Non-pigmented ciliary epithelial cell (primary cell): ENCODE measurements at regions not wholly inside any gene's neighbourhood (a gene's known extent, or its start where the extent isn't known, plus 50 kb on each side); places are given as distances from the start of the nearest gene placed in this dataset.

Source experiments
- DNase-seq: peaks from one replicate; pipeline ENCODE4 v3.0.0-alpha.2; 2010; ENCODE audit warnings: low read depth

DNA sequence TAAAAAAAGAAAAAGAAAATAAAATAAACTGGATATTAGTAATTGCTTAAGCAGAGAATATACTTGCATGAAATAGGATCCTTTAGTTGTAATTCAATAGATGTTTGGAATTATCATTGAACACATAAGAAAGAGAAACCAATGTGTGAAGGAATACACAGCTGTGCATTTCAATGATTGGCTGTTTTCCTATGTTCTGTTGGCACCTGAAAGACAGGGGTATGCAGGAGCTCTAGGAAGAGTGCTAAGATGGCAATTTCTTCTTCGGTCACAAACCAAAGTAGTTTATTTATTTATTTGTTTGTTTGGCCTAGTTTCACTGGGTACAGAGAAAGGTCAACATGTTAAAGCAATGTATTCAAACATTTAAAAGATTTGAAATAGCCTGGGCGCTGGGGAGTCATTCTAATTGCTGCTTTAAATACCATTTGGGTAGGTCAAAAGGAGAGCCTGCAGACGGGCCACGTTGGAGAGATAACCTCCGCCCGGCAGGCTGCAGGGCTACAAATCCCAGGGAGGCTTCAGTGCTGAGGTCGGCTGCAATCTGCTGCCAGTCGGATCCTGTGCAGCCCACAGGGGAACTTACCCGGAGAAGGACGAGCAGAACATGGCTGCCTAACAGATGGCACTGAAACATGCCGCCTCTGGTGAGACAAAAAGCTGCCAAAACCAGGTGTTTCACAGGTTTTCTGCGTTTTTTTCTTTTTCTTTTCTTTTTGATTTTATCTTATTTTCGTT lies 154.2 kb upstream of the TYRP1 start:
- no peak for DNase-seq

DNA sequence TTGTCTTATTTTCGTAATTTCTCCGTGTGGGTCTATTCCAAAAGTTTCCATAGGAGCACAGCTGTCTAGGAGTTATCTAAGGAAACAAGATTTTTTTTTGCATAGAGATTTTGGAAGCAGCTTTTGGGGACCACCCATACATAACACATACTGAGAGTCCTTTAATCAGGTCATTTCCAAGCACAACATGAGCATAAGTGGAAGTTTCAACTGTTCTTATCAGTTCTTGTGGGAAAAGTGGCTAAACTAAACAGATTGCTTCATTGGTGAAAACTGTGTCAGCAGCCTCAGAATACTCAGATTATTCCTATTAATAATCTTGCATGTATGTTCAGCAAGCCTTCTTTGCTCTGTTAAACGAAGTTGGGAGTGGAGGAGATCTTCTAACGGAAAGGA lies 153.6 kb upstream of the TYRP1 start:
- DNase-seq, result peak; percentile 5

DNA sequence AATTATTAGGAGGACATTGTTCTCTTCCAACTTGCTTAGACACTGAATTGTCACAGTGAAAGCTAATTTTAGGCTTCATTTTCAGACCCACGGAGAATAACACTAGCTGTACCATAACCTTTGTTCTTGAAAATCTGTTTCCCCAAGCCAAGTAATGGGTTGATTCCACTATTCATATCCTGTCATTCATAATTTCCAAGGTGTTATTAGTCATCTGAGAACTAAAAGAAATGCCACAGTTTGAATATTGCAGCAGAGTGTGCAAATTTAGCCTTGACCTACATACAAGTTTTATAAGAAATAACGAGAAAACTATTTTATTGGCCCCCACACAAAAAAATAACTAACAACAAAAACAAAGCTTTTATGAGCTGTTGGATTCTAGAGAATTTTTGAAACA lies 148.5 kb upstream of the TYRP1 start:
- DNase-seq, result no peak

DNA sequence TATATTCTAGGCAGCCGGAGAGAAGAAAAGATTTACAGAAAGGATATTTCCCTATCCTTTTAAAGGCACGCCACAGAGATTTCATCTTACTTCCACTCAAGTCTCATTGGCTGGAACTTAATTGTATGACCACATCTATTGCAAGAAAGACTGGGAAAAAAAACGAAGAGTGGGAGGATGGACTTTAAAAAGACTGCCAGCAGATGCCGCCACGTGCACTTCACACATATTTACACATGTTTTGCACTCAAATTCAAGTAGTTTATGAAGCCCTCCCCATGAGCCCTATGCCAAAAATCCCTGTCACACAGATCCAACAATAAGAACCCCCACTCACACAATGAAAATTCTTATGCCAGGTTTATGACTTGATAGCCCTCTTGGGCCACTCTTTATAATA lies 138.5 kb upstream of the TYRP1 start:
- DNase-seq, result no peak

DNA sequence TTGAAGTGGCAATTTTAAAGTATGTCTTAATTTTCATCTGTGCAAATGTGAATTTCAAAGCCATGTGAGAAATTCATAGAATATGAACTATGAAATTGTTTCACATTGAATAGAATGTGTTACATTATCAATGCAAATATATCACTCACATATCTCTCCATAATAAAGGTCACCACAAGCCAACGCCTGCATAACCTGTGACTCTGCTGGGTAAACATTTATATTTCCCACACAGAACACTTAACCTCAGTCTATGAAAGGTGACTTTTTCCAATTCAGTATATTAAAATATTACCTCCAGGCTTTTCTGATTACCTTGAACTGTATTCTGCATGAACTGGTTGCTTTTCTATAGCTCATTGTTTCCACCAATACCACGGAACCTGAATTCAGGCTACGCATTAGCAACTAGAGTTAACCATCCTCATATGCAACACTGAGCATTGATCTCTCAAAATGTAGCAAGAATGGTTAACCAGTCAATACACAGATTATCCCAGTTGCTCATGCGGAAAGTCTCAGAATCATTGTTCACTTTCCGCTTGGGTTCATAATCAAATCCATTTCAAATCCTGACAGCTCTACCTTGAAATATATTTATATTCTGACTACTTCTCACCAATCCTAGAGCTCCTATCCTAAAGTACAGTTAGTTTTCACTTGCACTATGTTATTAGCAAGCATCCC lies 126.6 kb upstream of the TYRP1 start:
- DNase-seq, result no peak

DNA sequence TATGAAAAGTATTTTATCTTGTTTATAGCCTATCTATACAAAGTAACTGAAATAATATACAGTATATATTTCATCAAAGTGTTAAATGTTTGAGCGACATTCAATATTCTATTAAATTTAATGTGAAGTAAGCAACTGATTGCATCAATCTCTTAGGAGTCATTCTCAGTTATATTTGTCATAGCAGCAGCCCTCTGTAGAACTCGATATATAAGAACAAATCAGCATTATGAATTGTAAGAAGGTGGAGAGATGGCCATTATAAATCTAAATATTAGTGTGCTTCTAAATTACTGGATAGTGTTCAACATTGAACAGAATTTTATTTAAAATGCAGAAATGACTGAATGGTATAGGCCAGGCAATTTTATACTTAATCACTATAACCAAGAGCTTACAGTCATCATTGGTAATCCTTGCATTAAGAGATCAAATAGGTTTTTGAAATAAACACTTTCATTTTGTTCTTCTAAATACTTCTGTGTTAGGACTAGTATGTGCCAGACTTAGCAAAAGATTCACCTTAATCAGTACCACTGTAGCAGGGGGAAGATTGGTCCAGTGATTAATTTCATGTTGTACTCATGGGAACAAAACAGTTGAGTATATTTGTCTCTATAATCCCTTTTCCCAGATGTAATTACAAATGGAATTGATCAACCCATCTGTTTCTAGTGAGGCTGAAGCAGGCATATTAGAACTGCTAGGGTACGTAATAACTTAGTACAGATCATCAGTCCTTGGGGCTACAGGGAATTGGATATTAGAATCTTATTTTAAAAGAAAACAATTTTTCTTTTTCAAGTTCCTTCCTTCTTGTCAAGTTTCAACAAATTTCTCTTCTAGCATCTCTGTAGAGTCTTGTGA lies 108.3 kb upstream of the TYRP1 start:
- DNase-seq, result no peak

DNA sequence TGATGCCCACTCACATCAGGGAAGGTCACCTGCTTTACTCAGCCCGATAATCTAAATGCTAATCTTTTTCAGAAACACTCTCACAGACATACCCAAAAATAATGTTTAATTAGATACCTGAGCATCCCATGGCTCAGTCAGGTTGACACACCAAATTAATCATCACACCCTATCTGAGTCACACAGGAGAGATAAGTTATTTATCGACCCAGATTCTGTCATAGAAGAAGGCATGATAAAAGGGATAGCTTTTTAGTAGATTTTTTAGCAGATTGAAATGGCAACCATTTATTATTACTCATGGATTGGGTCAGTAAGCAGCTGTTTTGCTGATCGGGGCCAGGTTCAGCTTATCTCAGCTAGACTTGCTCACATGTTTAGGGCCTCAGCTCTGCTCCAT lies 97.8 kb upstream of the TYRP1 start:
- DNase-seq, result no peak

DNA sequence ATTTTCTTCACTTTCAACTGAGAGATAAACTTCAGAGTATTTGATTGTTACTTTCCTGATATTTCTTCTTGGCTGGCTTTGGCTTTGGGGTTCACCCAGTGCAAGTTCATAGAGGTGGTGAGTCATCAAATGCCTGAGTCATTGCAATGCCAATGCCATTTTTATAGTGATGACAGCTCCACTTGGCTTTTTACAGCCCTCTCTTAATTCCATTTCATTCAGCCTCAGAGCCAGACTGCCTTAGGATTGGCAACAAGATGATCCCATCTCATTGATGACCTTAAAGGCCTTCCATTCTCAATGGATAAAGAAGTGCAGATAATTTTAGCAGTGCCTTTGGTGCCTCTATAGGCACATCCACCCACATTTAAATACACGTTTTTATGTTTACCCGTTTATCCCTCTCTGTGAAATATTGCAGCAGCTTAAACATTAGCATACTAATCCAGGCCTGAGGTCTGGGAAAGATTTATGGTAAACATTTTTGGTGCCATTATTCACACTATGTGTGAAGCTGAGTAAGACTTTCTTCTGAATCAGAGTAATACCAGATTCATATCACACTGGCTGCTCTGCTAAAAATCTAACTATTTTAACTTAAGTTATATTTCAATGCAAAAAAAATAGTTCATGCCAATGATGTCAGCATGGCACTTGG lies 88.9 kb upstream of the TYRP1 start:
- DNase-seq, result peak; percentile 11

DNA sequence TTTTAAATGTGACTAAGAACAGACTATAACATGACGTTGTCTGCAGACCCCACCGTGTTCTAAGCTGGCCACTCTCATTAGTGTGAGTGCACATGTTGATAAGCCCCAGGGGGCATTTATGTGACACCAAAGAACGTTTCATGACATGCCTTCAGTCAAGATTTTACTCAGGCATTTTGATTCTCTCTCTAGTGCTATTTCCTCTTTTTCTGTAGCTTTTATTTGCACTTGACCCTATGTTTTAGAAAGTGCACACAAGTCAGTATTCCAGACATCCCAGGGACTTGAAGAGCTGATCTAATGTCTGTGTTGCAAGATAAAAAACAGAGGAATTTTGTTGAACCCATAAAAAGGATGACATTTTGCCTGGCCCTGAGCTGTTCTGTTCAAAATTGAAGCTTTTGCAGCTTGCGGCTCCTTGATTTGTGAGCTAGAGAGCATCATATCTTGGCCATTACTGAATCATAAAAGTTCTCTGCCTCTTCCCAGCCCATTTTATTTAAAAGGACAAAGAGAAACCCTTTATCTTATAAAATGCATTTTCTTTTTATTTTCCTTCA lies 80.9 kb upstream of the TYRP1 start:
- no peak for DNase-seq

DNA sequence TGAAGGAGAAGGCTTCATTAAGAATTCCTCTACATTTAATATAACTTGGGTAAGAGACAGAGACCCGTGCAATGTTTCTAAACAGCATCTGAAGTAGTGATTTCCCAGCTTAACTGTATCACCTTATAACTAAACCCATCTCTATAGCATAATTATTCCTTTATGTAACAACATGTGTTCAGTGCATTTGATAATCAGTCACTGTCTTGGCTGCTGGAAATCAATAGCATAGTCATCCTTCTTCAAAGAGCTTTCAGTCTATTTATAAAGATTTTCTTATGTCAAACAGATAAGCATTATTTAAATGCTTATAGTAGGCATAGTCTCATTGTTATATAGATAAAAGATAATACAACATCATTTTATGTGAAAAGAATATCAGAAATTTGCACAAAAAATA lies 80.1 kb upstream of the TYRP1 start:
- no peak for DNase-seq

DNA sequence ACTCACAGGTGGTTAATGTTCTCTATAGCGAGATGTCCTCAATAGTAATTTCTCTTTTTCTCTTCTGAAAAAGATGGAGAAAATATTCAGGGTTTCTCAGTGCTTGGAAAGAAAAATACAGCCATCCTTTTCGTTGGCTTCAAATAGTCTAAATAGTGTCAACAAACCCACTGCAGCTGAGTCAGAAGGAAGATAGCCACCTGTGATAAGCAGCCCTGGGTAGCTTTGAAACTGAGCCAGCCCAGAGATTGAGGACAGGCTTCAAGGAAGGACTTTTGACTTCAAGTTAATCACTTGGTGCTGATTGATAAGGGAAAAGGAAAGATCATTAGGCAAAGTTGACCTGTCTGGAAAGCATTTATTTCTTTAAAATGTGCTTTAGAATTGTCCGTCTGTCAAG lies 78.7 kb upstream of the TYRP1 start:
- DNase-seq, result no peak

DNA sequence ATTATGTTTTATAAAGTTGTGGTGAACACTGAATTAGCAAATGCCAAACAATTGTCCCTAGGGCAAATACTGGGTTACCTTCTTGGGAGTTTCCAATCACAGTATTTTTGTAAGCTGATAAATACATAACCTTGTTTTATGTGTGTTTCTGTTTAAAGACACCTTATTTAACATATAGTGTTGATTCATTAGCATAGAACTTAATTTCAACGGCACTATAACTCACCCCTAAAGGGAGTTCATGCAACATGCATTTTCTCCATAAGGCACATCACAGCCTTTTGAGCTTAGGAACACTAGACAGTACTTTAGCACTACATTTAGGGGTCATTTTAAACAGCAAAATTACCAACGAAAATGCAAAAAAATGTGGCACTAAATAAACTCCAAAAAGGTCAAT lies 74.2 kb upstream of the TYRP1 start:
- DNase-seq, result no peak

DNA sequence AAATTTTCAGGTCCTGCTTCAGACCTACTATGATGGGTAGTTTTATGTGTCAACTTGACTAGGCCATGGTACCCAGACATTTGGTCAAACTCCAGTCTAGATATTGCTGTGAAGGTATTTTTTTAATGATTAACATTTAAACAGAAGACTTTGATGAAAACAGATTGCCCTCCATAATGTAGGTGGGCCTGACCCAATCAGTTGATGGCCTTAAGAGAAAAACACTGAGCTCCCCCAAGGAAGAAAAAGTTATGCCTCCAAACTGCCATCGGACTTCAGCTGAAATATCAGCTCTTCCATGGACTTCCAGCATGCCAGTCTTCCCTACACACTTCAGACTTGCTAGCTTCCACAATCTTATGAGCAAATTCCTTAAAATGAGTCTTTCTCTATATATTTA lies 67.3 kb upstream of the TYRP1 start:
- DNase-seq, result no peak

DNA sequence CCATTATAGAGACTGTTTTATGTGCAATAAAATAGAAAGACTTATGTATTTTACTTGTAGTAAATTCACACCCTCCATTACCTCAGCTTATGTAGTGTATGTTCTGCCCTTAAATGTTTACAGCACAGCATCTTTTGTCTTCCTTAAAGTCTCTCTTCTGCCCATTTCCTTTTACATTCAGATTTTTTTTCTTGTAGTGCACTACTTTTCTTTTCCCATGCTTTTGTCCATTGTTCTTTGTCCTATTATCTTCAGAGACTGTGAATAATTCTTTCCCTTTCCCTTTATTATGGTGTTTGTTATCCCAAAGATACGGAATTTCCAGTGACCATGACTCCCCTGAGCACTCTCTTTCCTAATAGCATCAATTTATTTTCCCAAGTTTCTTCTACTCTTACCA lies 66.1 kb upstream of the TYRP1 start:
- DNase-seq, result no peak

DNA sequence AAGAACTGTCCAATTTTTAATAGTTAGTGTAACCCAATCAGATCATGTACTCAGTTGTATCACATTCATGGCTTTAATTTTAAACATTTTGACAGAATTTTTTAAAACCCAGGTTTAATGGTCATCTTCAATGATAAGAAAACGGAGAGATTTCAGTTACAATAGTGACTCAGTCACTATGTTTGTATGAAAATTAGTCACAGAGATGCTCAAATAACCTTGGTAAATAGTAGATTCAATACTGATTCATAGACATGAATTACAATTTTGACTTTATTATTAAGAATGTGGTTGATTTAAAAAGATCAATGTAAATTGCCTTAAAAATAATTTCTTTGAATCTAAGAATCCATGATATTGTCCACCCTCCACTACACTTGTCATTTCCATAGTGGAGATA lies 64.6 kb upstream of the TYRP1 start:
- no peak for DNase-seq

DNA sequence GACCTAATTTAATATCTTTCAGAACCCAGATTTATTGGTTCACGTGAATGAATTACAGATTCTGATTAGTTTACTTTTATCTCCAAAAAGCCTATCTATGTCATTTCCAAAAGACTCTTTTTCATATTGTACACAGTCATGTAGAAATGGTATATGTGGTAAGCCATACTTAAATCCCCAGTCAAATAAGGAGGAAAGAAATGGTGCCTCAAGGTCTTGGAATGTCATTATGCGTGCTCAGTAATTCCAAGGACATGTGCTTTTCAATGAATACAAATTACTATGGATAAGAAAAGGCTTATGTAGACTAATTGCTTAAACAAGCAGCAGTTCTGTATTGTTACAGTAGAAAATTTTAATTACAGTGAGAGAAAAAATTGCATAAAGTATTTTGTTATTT lies 64.1 kb upstream of the TYRP1 start:
- DNase-seq, result no peak

DNA sequence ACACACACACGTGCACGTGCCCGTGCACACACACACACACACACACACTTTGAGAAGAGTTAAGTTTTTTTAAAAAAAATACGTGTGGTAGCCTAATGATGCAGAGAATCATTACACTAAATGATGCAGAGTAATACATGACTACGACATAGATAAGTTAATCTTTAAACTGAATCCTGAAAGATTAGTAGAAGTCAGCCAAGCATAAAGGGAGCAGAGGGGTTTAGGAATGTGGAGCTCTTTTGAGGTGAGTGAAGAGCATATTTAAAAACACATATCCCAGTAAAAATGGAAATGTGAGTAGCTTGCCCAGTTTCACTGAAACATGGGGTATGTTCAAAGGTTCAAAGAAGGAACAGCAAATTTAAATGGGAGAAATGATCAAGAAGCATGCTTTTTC lies 61.3 kb upstream of the TYRP1 start:
- no peak for DNase-seq

DNA sequence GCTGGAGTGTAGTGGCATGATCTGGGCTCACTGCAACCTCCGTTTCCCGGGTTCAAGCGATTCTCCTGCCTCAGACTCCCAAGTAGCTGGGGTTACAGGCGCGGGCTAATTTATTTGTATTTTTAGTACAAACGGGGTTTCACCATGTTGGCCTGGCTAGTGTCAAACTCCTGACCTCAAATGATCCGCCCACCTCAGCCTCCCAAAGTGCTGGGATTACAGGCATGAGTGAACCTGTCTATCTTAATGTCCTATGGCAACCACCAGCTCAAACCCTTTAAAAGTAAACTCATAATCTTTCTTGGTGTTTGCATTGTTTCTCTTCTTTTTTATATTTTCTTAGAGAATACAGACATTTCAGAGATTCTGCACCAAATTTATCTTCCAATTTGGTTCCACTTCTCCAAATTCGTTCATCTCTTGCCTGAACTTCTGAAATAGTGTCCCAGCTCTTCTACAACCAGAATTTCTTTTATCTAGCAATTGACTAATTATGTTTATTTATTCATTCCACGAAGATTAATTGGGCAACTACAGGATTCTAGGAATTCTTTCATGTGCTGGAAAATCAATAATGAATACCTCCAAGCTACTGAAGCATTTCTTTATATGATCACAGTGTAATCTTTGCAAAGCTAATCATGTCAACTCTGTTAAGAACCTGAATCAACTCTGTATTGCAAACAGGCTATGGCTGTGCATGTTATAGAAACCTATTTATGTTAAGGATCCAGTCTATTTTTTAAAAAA lies 60.0 kb upstream of the TYRP1 start:
- DNase-seq, result no peak

DNA sequence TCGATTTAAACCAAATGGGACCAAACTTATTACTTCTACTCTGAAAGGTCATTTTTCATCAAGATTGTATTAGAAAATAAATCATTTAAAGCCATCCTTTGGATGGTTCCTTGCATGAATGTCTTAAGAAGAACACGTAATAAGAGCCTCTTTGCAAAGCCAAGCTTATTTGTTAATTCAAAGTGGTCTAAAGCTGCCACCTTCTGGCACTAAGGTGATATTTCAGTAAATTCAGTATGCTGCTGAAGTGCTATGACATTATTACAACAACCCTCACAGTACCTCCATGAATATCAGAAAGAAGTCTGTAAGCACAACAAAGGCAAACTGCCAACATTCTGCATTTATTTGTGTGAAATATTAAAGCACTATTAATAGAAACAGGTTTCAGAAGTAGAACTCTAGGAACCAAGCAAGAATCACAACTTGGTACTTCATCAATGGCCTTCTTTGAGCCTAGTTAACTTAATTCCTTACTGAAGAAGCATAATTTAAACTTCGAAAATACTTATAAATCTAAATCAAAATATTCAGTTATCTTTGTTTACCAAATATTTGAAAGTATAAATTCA lies 53.1 kb upstream of the TYRP1 start:
- DNase-seq, result peak; percentile 40

DNA sequence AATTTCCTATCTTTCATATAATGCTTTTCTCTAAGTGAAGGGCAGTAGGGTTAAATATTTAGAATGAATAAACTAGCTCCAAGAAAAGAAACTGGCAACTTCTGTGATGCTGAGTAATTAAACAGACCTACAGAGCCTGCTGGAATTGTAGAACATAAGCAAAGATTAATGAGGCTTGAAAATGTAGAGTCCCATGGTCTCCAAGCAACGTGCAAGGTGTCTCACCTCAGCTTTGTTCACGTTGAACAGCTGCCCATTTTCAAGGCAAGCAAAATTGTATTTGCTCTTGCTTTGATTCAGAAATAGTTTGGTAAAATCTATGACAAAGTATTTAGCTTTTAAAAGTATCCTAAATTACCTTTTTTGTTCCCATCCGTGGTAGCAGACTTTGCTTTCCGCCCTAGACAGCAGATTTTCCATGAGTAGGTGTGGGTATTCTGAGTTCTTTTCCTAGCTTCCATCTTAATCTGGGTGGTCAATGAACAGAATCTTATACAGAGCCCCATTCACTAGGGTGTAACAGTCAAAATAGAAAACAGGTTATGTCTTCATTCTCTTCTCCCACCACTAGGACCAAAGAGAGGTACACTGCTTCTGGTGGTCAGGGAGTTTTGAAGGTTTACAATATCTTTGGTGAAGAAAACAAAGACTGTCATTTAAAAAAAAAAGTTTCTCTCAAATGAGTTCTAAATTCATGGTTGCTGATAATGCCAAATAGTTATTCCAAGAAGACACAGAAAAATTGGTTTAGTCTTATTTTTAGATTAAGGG lies 52.1 kb upstream of the TYRP1 start:
- no peak for DNase-seq
